ENCODE measurements at regions not wholly inside any gene's neighbourhood (a gene's known extent, or its start where the extent isn't known, plus 50 kb on each side); places are given as distances from the start of the nearest gene placed in this dataset.
"Not testable (repeated sequence)": the region's sequence is repeated elsewhere in the genome, so short reads cannot be mapped to it uniquely, and the experiment has no call there.

- not testable (repeated sequence) for DNase-seq (ENCODE audit: extremely low read depth, low read depth, low spot score)
Measured at GRCh38 chr4:9505341-9505740, 61.1 kb downstream of the DEFB131A start.

- DNase-seq (ENCODE audit: extremely low read depth, low read depth, low spot score): not testable (repeated sequence)
Measured at GRCh38 chr4:9506672-9507071, 62.5 kb downstream of the DEFB131A start.

- DNase-seq (ENCODE audit: extremely low read depth, low read depth, low spot score): not testable (repeated sequence)
Measured at GRCh38 chr4:9512941-9513340, 68.7 kb downstream of the DEFB131A start.

GRCh38 chr4:9519631-9520030 is 75.4 kb downstream of the DEFB131A start:
- not testable (repeated sequence) for DNase-seq (ENCODE audit: extremely low read depth, low read depth, low spot score)

- not testable (repeated sequence) for DNase-seq (ENCODE audit: extremely low read depth, low read depth, low spot score)
Measured at GRCh38 chr4:9522903-9523302, 78.7 kb downstream of the DEFB131A start.

- DNase-seq (ENCODE audit: extremely low read depth, low read depth, low spot score): not testable (repeated sequence)
Measured at GRCh38 chr4:9524406-9524805, 80.2 kb downstream of the DEFB131A start.

GRCh38 chr4:9532134-9532862 is 88.1 kb downstream of the DEFB131A start:
- not testable (repeated sequence) for DNase-seq (ENCODE audit: extremely low read depth, low read depth, low spot score)

- not testable (repeated sequence) for DNase-seq (ENCODE audit: extremely low read depth, low read depth, low spot score)
Measured at GRCh38 chr4:9532863-9533192, 88.6 kb downstream of the DEFB131A start.

- not testable (repeated sequence) for DNase-seq (ENCODE audit: extremely low read depth, low read depth, low spot score)
Measured at GRCh38 chr4:9537101-9537500, 92.9 kb downstream of the DEFB131A start.

- not testable (repeated sequence) for DNase-seq (ENCODE audit: extremely low read depth, low read depth, low spot score)
Measured at GRCh38 chr4:9539939-9540520, 95.8 kb downstream of the DEFB131A start.

- not testable (repeated sequence) for DNase-seq (ENCODE audit: extremely low read depth, low read depth, low spot score)
Measured at GRCh38 chr4:9541388-9541915, 97.2 kb downstream of the DEFB131A start.

GRCh38 chr4:9544851-9545250 is 100.6 kb downstream of the DEFB131A start:
- not testable (repeated sequence) for DNase-seq (ENCODE audit: extremely low read depth, low read depth, low spot score)

- not testable (repeated sequence) for DNase-seq (ENCODE audit: extremely low read depth, low read depth, low spot score)
Measured at GRCh38 chr4:9547470-9547869, 103.3 kb downstream of the DEFB131A start.

GRCh38 chr4:9556076-9556475 is 111.9 kb downstream of the DEFB131A start:
- DNase-seq (ENCODE audit: extremely low read depth, low read depth, low spot score): not testable (repeated sequence)

- not testable (repeated sequence) for DNase-seq (ENCODE audit: extremely low read depth, low read depth, low spot score)
Measured at GRCh38 chr4:9577869-9578268, 133.7 kb downstream of the DEFB131A start.

GRCh38 chr4:9582880-9583279 is 138.7 kb downstream of the DEFB131A start:
- not testable (repeated sequence) for DNase-seq (ENCODE audit: extremely low read depth, low read depth, low spot score)

GRCh38 chr4:9592010-9592409 is 147.8 kb downstream of the DEFB131A start:
- no peak for DNase-seq (ENCODE audit: extremely low read depth, low read depth, low spot score)

GRCh38 chr4:9594948-9595347 is 150.7 kb downstream of the DEFB131A start:
- DNase-seq (ENCODE audit: extremely low read depth, low read depth, low spot score): no peak

- DNase-seq (ENCODE audit: extremely low read depth, low read depth, low spot score): not testable (repeated sequence)
Measured at GRCh38 chr4:9595531-9595930, 151.3 kb downstream of the DEFB131A start.

- no peak for DNase-seq (ENCODE audit: extremely low read depth, low read depth, low spot score)
Measured at GRCh38 chr4:9599266-9599665, 155.1 kb downstream of the DEFB131A start.

GRCh38 chr4:9600246-9600645 is 156.0 kb downstream of the DEFB131A start:
- DNase-seq (ENCODE audit: extremely low read depth, low read depth, low spot score): no peak

GRCh38 chr4:9602389-9602914 is 158.2 kb downstream of the DEFB131A start:
- no peak for DNase-seq (ENCODE audit: extremely low read depth, low read depth, low spot score)
